GM23338 (cell line): ENCODE measurements at regions not wholly inside any gene's neighbourhood (a gene's known extent, or its start where the extent isn't known, plus 50 kb on each side); places are given as distances from the start of the nearest gene placed in this dataset.

Source experiments
- EZH2phosphoT487 ChIP-seq: fragments of 200-600 bp; sonication (generic); IDR thresholded peaks from one replicate; pipeline ENCODE4 v1.8.1; 2018; ENCODE audit warnings: antibody characterized with exemption; ENCODE audit not compliant: unreplicated experiment
- POLR2AphosphoS5 ChIP-seq: IDR thresholded peaks from 2 replicates; pipeline ENCODE4 v1.6.1; 2016; ENCODE audit warnings: antibody characterized with exemption, low read depth
- TF ChIP-seq, protein P1 (sequence below), 2 experiments: fragments of 200-600 bp in 1 of 2; sonication (generic) in 1 of 2; conservative IDR thresholded peaks; 2 replicates each; pipeline versions ENCODE4 v1.5.1 to v1.6.1; 2016 to 2017; ENCODE audit warnings: antibody characterized with exemption in 2 of 2, low read depth in 2 of 2, mild to moderate bottlenecking in 2 of 2, moderate library complexity in 1 of 2
- TF ChIP-seq, protein P2 (sequence below): IDR thresholded peaks from one replicate; pipeline ENCODE4 v1.6.1; 2018; ENCODE audit warnings: antibody characterized with exemption; ENCODE audit not compliant: unreplicated experiment

GRCh38 chrX:124938715-124939114 is 381.0 kb upstream of the TEX13C start:
- TF ChIP-seq, protein P1, sequence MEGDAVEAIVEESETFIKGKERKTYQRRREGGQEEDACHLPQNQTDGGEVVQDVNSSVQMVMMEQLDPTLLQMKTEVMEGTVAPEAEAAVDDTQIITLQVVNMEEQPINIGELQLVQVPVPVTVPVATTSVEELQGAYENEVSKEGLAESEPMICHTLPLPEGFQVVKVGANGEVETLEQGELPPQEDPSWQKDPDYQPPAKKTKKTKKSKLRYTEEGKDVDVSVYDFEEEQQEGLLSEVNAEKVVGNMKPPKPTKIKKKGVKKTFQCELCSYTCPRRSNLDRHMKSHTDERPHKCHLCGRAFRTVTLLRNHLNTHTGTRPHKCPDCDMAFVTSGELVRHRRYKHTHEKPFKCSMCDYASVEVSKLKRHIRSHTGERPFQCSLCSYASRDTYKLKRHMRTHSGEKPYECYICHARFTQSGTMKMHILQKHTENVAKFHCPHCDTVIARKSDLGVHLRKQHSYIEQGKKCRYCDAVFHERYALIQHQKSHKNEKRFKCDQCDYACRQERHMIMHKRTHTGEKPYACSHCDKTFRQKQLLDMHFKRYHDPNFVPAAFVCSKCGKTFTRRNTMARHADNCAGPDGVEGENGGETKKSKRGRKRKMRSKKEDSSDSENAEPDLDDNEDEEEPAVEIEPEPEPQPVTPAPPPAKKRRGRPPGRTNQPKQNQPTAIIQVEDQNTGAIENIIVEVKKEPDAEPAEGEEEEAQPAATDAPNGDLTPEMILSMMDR (conservative IDR thresholded peaks at IDR 0.05; ENCODE audit: low read depth in 2 of 2) = no peak
- TF ChIP-seq, protein P2, sequence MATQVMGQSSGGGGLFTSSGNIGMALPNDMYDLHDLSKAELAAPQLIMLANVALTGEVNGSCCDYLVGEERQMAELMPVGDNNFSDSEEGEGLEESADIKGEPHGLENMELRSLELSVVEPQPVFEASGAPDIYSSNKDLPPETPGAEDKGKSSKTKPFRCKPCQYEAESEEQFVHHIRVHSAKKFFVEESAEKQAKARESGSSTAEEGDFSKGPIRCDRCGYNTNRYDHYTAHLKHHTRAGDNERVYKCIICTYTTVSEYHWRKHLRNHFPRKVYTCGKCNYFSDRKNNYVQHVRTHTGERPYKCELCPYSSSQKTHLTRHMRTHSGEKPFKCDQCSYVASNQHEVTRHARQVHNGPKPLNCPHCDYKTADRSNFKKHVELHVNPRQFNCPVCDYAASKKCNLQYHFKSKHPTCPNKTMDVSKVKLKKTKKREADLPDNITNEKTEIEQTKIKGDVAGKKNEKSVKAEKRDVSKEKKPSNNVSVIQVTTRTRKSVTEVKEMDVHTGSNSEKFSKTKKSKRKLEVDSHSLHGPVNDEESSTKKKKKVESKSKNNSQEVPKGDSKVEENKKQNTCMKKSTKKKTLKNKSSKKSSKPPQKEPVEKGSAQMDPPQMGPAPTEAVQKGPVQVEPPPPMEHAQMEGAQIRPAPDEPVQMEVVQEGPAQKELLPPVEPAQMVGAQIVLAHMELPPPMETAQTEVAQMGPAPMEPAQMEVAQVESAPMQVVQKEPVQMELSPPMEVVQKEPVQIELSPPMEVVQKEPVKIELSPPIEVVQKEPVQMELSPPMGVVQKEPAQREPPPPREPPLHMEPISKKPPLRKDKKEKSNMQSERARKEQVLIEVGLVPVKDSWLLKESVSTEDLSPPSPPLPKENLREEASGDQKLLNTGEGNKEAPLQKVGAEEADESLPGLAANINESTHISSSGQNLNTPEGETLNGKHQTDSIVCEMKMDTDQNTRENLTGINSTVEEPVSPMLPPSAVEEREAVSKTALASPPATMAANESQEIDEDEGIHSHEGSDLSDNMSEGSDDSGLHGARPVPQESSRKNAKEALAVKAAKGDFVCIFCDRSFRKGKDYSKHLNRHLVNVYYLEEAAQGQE = no peak
- no peak for TF ChIP-seq POLR2AphosphoS5
- no peak for TF ChIP-seq EZH2phosphoT487
